ENCODE measurements at regions not wholly inside any gene's neighbourhood (a gene's known extent, or its start where the extent isn't known, plus 50 kb on each side); places are given as distances from the start of the nearest gene placed in this dataset.
"Not testable (repeated sequence)": the region's sequence is repeated elsewhere in the genome, so short reads cannot be mapped to it uniquely, and the experiment has no call there.

GRCh38 chr6:10314163-10314955 is 100.5 kb downstream of the TFAP2A start:
- Histone ChIP-seq H3K4me3 (no peak overlapping the region), H3K9me3 (no peaks in the 10 kb centered on the region), H3K36me3 (no peaks in the 10 kb centered on the region), H3K27me3 (no peaks in the 10 kb centered on the region), H3K27ac (no peak overlapping the region), H3K4me1 (no peaks in the 10 kb centered on the region)
- no peak for DNase-seq (ENCODE audit: low spot score)
- TF ChIP-seq, protein P1, sequence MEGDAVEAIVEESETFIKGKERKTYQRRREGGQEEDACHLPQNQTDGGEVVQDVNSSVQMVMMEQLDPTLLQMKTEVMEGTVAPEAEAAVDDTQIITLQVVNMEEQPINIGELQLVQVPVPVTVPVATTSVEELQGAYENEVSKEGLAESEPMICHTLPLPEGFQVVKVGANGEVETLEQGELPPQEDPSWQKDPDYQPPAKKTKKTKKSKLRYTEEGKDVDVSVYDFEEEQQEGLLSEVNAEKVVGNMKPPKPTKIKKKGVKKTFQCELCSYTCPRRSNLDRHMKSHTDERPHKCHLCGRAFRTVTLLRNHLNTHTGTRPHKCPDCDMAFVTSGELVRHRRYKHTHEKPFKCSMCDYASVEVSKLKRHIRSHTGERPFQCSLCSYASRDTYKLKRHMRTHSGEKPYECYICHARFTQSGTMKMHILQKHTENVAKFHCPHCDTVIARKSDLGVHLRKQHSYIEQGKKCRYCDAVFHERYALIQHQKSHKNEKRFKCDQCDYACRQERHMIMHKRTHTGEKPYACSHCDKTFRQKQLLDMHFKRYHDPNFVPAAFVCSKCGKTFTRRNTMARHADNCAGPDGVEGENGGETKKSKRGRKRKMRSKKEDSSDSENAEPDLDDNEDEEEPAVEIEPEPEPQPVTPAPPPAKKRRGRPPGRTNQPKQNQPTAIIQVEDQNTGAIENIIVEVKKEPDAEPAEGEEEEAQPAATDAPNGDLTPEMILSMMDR (IDR thresholded peaks at IDR 0.05): no peak

- Histone ChIP-seq H3K9me3 (no peaks in the 10 kb centered on the region), H3K36me3 (no peaks in the 10 kb centered on the region), H3K27ac (no peak overlapping the region), H3K4me3 (no peak overlapping the region), H3K27me3 (no peaks in the 10 kb centered on the region), H3K4me1 (no peaks in the 10 kb centered on the region)
- DNase-seq (ENCODE audit: low spot score): no peak
- TF ChIP-seq, protein P1 (IDR thresholded peaks at IDR 0.05): no peak
These were observed 101.1 kb downstream of the TFAP2A start for GRCh38 chr6:10313799-10314162.

GRCh38 chr6:10312445-10312844 is 102.4 kb downstream of the TFAP2A start:
- Histone ChIP-seq H3K4me3 (no peak overlapping the region), H3K9me3 (no peaks in the 10 kb centered on the region), H3K36me3 (no peaks in the 10 kb centered on the region), H3K27me3 (no peaks in the 10 kb centered on the region), H3K27ac (no peak overlapping the region), H3K4me1 (no peaks in the 10 kb centered on the region)
- no peak for DNase-seq (ENCODE audit: low spot score)
- TF ChIP-seq, protein P1 (IDR thresholded peaks at IDR 0.05): no peak

GRCh38 chr6:10311546-10312405 is 103.1 kb downstream of the TFAP2A start:
- not testable (repeated sequence) for H3K27ac ChIP-seq; H3K4me3 ChIP-seq; H3K36me3 ChIP-seq; DNase-seq (ENCODE audit: low spot score); H3K4me1 ChIP-seq; H3K9me3 ChIP-seq; H3K27me3 ChIP-seq

GRCh38 chr6:10310826-10311225 is 104.0 kb downstream of the TFAP2A start:
- TF ChIP-seq, protein P1 (IDR thresholded peaks at IDR 0.05): no peak
- H3K36me3 ChIP-seq: no peaks in the 10 kb centered on the region
- H3K4me3 ChIP-seq: no peak overlapping the region
- H3K4me1 ChIP-seq: no peaks in the 10 kb centered on the region
- no peak overlapping the region for H3K27ac ChIP-seq
- H3K9me3 ChIP-seq: no peaks in the 10 kb centered on the region
- DNase-seq (ENCODE audit: low spot score): no peak
- no peaks in the 10 kb centered on the region for H3K27me3 ChIP-seq

GRCh38 chr6:10310330-10310653 is 104.6 kb downstream of the TFAP2A start:
- TF ChIP-seq, protein P1 (IDR thresholded peaks at IDR 0.05): no peak
- H3K9me3 ChIP-seq: no peaks in the 10 kb centered on the region
- H3K27ac ChIP-seq: no peak overlapping the region
- H3K4me1 ChIP-seq: no peaks in the 10 kb centered on the region
- H3K27me3 ChIP-seq: no peaks in the 10 kb centered on the region
- H3K36me3 ChIP-seq: no peaks in the 10 kb centered on the region
- no peak for DNase-seq (ENCODE audit: low spot score)
- no peak overlapping the region for H3K4me3 ChIP-seq
